HCT116 (cell line): ENCODE measurements at regions not wholly inside any gene's neighbourhood (a gene's known extent, or its start where the extent isn't known, plus 50 kb on each side); places are given as distances from the start of the nearest gene placed in this dataset.

Experiments
- ATAC-seq: fragments of 200-7000 bp; cut with Tn5 transposase; 2 replicates; pipeline ENCODE4 v1.9.1; 2020; ENCODE audit warnings: mild to moderate bottlenecking, moderate library complexity
- BruUV-seq: library from RNA; stranded (reverse); fragments of 400-500 nt; replicated peaks from 2 replicates; lab custom pipeline; 2021; lab: Mats Ljungman, UMichigan
- CTCF ChIA-PET: fragments of 300-600 bp; sonication (Branson Sonifier 250); formaldehyde crosslinking; loops from one replicate; lab custom pipeline; 2021; ENCODE audit warnings: antibody characterized with exemption; lab: Charles Lee
- POLR2A ChIA-PET: fragments of 300-600, 350-600 bp; sonication (Branson Sonifier 250); formaldehyde crosslinking; loops from one replicate; lab custom pipeline; 2021; ENCODE audit warnings: antibody characterized with exemption; lab: Charles Lee
- RAD21 ChIA-PET, 2 experiments: fragments of 300-600 bp; sonication (Branson Sonifier 250); formaldehyde crosslinking; loops; one replicate each; lab custom pipeline; 2023; ENCODE audit warnings: low total read pairs in 2 of 2; ENCODE audit not compliant: uncharacterized antibody in 2 of 2, unreplicated experiment in 2 of 2, low non-redundant PET in 1 of 2; lab: Charles Lee
- DNase-seq: peaks from one replicate; pipeline ENCODE4 v3.0.0-alpha.2; 2010; ENCODE audit warnings: low read depth, low spot score
- H2AFZ ChIP-seq: fragments of 200-600 bp; shearing (Covaris generic), sonication (generic); 2 replicates; pipeline ENCODE4 v1.6.1; 2017; ENCODE audit warnings: low read depth, mixed run types, mixed read lengths, antibody characterized with exemption, low read length; ENCODE audit not compliant: poor library complexity, severe bottlenecking
- H3K27ac ChIP-seq: 2 replicates; pipeline ENCODE4 v1.5.1; 2012; ENCODE audit warnings: low read depth, low read length
- H3K27me3 ChIP-seq: fragments of 200-600 bp; sonication (generic); 2 replicates; pipeline ENCODE4 v1.6.1; 2016; ENCODE audit warnings: mixed run types, low read length, mixed read lengths; ENCODE audit not compliant: insufficient read depth
- H3K36me3 ChIP-seq, 2 experiments: fragments of 200-500 bp in 1 of 2; fragments of 200-600 bp in 1 of 2; sonication (Bioruptor generic) in 1 of 2; sonication (generic) in 1 of 2; 2 replicates each; pipeline versions ENCODE4 v1.5.1 to v1.6.1; 2014 to 2016; ENCODE audit warnings: low read length in 2 of 2, inconsistent platforms in 1 of 2, mixed read lengths in 1 of 2, mixed run types in 1 of 2; ENCODE audit not compliant: insufficient read depth in 2 of 2, control insufficient read depth in 1 of 2
- H3K4me1 ChIP-seq, 2 experiments: fragments of 200-600 bp in 1 of 2; sonication (generic) in 1 of 2; 2 replicates each; pipeline versions ENCODE4 v1.5.1 to v1.6.1; 2012 to 2017; ENCODE audit warnings: low read length in 2 of 2, inconsistent platforms in 1 of 2, mild to moderate bottlenecking in 1 of 2, mixed read lengths in 1 of 2, mixed run types in 1 of 2, moderate library complexity in 1 of 2; ENCODE audit not compliant: insufficient read depth in 2 of 2, control insufficient read depth in 1 of 2
- H3K4me2 ChIP-seq: fragments of 200-600 bp; sonication (generic); 2 replicates; pipeline ENCODE4 v1.6.1; 2017; ENCODE audit warnings: mixed run types, low read length, mixed read lengths
- H3K4me3 ChIP-seq, 2 experiments: fragments of 200-600 bp in 1 of 2; sonication (generic) in 1 of 2; replicated peaks in 1 of 2; 2 replicates each; pipeline ENCODE4 v1.5.1; 2011 to 2016; ENCODE audit warnings: low read length in 2 of 2, control low read depth in 1 of 2, low read depth in 1 of 2, mild to moderate bottlenecking in 1 of 2, mixed read lengths in 1 of 2, mixed run types in 1 of 2
- H3K79me2 ChIP-seq: fragments of 200-600 bp; sonication (generic); 2 replicates; pipeline ENCODE4 v1.6.1; 2017; ENCODE audit warnings: mild to moderate bottlenecking, mixed run types, low read length, moderate library complexity, mixed read lengths; ENCODE audit not compliant: insufficient read depth
- H3K9ac ChIP-seq: fragments of 200-600 bp; sonication (generic); 2 replicates; pipeline ENCODE4 v1.6.1; 2016; ENCODE audit warnings: low read length, mixed read lengths
- H3K9me2 ChIP-seq: fragments of 200-600 bp; sonication (generic), shearing (Covaris generic); 2 replicates; pipeline ENCODE4 v1.6.1; 2017; ENCODE audit warnings: mixed run types, mild to moderate bottlenecking, moderate library complexity; ENCODE audit not compliant: insufficient read depth
- H3K9me3 ChIP-seq, 2 experiments: fragments of 200-500 bp in 1 of 2; fragments of 200-600 bp in 1 of 2; sonication (Bioruptor generic) in 1 of 2; sonication (generic) in 1 of 2; 2 replicates each; pipeline ENCODE4 v1.6.1; 2014 to 2017; ENCODE audit warnings: low read length in 2 of 2, mixed read lengths in 2 of 2, inconsistent platforms in 1 of 2, low read depth in 1 of 2, mild to moderate bottlenecking in 1 of 2, mixed run types in 1 of 2, moderate library complexity in 1 of 2; ENCODE audit not compliant: control insufficient read depth in 1 of 2, insufficient read depth in 1 of 2
- H4K20me1 ChIP-seq: fragments of 200-600 bp; sonication (generic), shearing (Covaris generic); 2 replicates; pipeline ENCODE4 v1.6.1; 2017; ENCODE audit warnings: mixed run types, mild to moderate bottlenecking, moderate library complexity; ENCODE audit not compliant: insufficient read depth
- ATF3 ChIP-seq: IDR thresholded peaks from 2 replicates; pipeline ENCODE4 v1.6.1; 2012
- CTCF ChIP-seq, 3 experiments: fragments of 200-600 bp in 1 of 3; sonication (generic) in 1 of 3; IDR thresholded peaks in 2 of 3; conservative IDR thresholded peaks in 1 of 3; 2 replicates each; pipeline ENCODE4 v1.5.1; 2012 to 2017; ENCODE audit warnings: low read depth in 2 of 3, low read length in 2 of 3, antibody characterized with exemption in 1 of 3, borderline replicate concordance in 1 of 3, control low read depth in 1 of 3, mild to moderate bottlenecking in 1 of 3, mixed read lengths in 1 of 3, mixed run types in 1 of 3, moderate library complexity in 1 of 3; ENCODE audit not compliant: insufficient read depth in 1 of 3
- EGR1 ChIP-seq: IDR thresholded peaks from 2 replicates; pipeline ENCODE4 v1.6.1; 2012; ENCODE audit warnings: low read depth
- ELF1 ChIP-seq: IDR thresholded peaks from 2 replicates; pipeline ENCODE4 v1.6.1; 2012; ENCODE audit warnings: low read depth, borderline replicate concordance
- EZH2 ChIP-seq: fragments of 200-600 bp; sonication (generic); IDR thresholded peaks from 2 replicates; pipeline ENCODE4 v1.6.1; 2017; ENCODE audit warnings: antibody characterized with exemption, mixed run types
- MAX ChIP-seq: IDR thresholded peaks from 2 replicates; pipeline ENCODE4 v1.6.1; 2012
- YY1 ChIP-seq: IDR thresholded peaks from 2 replicates; pipeline ENCODE4 v1.6.1; 2011; ENCODE audit warnings: low read length, low read depth, moderate library complexity, mild to moderate bottlenecking; ENCODE audit not compliant: insufficient replicate concordance; ENCODE audit errors: extremely low read depth
- intact Hi-C: fragments of 100-400 bp; cut with micrococcal nuclease; formaldehyde crosslinking; loops from 2 replicates; pipeline ENCODE4 v1.10.0; 2022

GRCh38 chr2:189258616-189259365, 79.2 kb upstream of the COL5A2 start:
- H3K27me3 ChIP-seq, result no peaks in the 10 kb centered on the region
- no peaks in the 10 kb centered on the region for H3K79me2 ChIP-seq
- H3K9me2 ChIP-seq, result no peaks in the 10 kb centered on the region
- ChIA-PET RAD21 (no interaction called here), CTCF (no interaction called here), POLR2A (no interaction called here)
- H3K27ac ChIP-seq, result no peak overlapping the region
- TF ChIP-seq MAX, result no peak
- H3K36me3 ChIP-seq, result no peaks in the 10 kb centered on the region
- H3K9me3 ChIP-seq, result no peaks in the 10 kb centered on the region
- BruUV-seq, result no TSS peak
- H3K9ac ChIP-seq, result no peak overlapping the region
- intact Hi-C loops, result no loop called here
- H3K4me1 ChIP-seq, result no peaks in the 10 kb centered on the region
- H3K4me2 ChIP-seq, result no peak overlapping the region
- no peak for ATAC-seq
- H4K20me1 ChIP-seq, result no peaks in the 10 kb centered on the region
- H2AFZ ChIP-seq, result no peak overlapping the region
- no peak overlapping the region for H3K4me3 ChIP-seq
- no peak for DNase-seq

GRCh38 chr2:189260361-189260814, 80.8 kb upstream of the COL5A2 start:
- no peak overlapping the region for H3K4me2 ChIP-seq
- H3K9ac ChIP-seq, result no peak overlapping the region
- ATAC-seq (no peak), DNase-seq (no peak)
- H3K9me3 ChIP-seq, result no peaks in the 10 kb centered on the region
- no peak overlapping the region for H3K27ac ChIP-seq
- no peaks in the 10 kb centered on the region for H3K36me3 ChIP-seq
- no peaks in the 10 kb centered on the region for H4K20me1 ChIP-seq
- POLR2A ChIA-PET, result no interaction called here
- H3K4me1 ChIP-seq, result no peaks in the 10 kb centered on the region
- H3K4me3 ChIP-seq, result no peak overlapping the region
- BruUV-seq, result no TSS peak
- no peaks in the 10 kb centered on the region for H3K27me3 ChIP-seq
- no peak overlapping the region for H2AFZ ChIP-seq
- H3K79me2 ChIP-seq, result no peaks in the 10 kb centered on the region
- no peaks in the 10 kb centered on the region for H3K9me2 ChIP-seq
- intact Hi-C loops, result no loop called here
- CTCF ChIA-PET, result no interaction called here
- TF ChIP-seq ATF3, result no peak
- TF ChIP-seq EGR1, result no peak
- TF ChIP-seq YY1, result no peak
- TF ChIP-seq EZH2, result no peak
- no peak for TF ChIP-seq CTCF (IDR thresholded peaks at IDR 0.05 in 2 of 3, conservative IDR thresholded peaks at IDR 0.05 in 1 of 3; ENCODE audit: borderline replicate concordance in 1 of 3, insufficient read depth in 1 of 3, low read depth in 2 of 3, low read length in 2 of 3)
- no peak for TF ChIP-seq ELF1
- TF ChIP-seq, all 23 proteins: peak for 0
- RAD21 ChIA-PET, result no interaction called here
